ENCODE measurements at regions not wholly inside any gene's neighbourhood (a gene's known extent, or its start where the extent isn't known, plus 50 kb on each side); places are given as distances from the start of the nearest gene placed in this dataset.

DNA sequence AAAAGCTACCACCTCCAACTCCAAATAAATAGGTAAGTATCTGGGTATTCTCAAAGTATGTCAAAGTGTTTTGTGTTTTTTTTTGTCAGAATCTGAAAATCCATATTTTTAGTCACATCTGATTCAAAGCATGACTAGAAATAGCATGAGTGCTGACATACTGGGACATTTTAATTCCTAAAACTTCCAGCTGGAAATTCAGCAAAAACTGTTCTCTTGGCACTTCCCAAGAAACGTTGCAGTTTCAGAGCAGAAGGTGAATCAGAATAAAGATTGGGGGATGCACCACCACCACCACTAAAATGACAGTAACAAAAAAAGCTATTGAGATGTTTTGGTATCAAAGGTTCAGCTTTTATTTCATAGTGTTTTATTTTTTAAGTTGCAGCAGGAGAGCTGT lies 724.6 kb upstream of the CELF2 start:
- DNase-seq: no peak
- TF ChIP-seq GATA1 (IDR thresholded peaks at IDR 0.05; ENCODE audit: low read depth, low read length) (no peak), POLR2A (IDR thresholded peaks at IDR 0.05; ENCODE audit: low read length) (no peak)

DNA sequence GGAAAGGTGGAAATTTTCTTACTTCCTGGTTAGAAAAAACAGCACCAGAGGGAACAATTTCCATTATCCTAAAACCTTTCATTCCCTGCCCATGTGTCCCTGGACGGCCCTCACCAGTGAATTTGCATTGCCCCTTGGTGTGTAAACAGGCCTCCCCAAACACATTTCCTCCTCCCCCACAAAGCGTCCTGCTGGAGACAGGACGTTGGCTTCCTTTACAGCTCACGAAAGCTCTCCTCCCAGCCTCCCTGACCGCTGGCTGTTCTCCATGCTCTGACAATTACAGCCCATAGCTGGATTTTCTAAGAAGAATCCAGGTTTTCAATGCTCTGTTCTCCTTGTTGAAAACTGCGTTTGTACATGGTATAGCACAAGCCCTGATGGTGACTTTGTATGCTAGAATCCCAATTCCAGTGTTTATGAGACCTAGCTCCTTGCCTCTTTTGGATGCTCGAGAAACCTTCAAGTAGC lies 724.2 kb upstream of the CELF2 start:
- no peak for TF ChIP-seq GATA1 (IDR thresholded peaks at IDR 0.05; ENCODE audit: low read depth, low read length)
- TF ChIP-seq POLR2A (IDR thresholded peaks at IDR 0.05; ENCODE audit: low read length): no peak
- DNase-seq: no peak

DNA sequence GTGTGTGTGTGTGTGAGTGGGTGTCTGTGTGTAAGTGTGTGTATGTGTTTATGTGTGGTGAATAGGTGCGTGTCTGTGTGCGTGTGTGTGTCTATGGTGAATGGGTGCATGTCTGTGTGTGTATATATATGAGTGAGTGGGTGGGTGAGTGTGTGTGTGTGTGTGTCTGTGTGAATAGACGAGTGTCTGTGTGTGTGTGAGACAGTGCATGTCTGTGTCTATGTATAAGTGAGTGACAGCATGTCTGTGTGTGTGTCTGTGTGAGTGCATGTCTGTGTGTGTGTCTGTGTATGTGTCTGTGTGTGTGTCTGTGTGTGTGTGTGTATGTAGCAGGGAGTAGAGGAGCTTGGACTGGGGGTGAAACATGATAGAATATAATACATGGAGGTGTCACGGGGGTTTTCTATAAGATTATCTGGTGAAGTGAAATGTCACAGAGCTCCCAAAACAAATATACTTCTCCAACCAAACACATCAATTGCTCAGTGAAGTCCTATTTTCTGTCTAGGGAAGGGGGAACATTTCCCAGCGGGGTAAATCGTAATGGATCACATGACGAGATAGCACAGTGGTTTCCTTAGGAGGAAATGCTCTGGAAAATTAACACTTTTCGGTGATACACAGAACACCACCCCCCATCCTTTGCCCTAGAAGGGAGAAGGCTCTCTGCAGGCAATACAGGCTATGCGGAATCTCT lies 723.3 kb upstream of the CELF2 start:
- TF ChIP-seq GATA1 (IDR thresholded peaks at IDR 0.05; ENCODE audit: low read depth, low read length) (no peak), POLR2A (IDR thresholded peaks at IDR 0.05; ENCODE audit: low read length) (no peak)
- DNase-seq: no peak

DNA sequence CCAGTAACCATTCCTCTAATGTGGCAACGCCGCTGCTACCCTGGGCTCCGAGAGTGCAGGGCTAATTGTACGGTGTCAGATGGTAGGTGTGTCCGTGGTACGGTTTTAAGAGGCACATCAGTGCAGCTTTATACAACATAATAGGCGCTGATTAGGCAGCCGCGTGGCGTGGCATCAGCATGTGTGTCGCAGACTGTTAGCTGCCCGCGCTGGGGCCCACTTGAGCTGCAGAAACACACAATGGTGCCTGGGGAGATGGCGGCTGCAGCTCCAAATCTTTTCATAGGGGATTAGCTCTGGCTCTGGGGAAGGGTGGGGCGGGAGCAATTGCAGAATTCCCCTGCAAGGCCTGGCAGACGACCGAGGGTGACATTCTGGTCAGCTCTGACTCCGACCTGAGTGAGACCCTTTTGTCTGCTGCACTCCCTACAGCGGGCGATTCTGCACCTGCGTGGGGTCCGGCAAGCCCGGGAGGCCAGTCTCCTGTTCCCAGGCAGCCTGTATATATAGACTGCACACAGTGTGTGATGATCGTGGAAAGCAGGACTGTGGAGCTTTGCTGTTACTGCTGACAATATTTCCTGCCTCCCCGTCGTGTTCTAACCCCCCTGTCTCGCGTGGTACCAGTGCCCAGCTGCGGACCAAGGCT lies 722.7 kb upstream of the CELF2 start:
- TF ChIP-seq GATA1 (IDR thresholded peaks at IDR 0.05; ENCODE audit: low read depth, low read length) (no peak), POLR2A (IDR thresholded peaks at IDR 0.05; ENCODE audit: low read length) (no peak)

DNA sequence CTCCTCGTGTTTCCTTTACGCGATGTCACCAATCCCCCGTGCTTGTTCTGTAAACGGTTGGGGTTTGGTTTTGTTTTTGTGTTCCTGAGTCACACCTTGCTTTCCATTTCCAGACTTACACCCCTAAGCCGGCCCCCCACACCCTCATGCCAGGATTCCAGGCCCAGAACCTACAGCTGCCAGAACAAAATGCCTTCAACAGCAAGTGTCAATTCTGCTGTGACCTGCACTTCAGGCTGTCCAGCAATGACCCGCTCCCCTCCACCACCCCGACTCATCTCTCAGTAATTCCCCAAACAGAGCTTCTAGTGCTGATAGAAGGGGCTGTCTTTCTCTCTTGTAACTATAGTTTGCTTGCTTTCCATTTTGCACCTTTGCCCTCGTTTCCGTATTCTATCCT lies 722.1 kb upstream of the CELF2 start:
- TF ChIP-seq GATA1 (IDR thresholded peaks at IDR 0.05; ENCODE audit: low read depth, low read length): no peak
- no peak for TF ChIP-seq POLR2A (IDR thresholded peaks at IDR 0.05; ENCODE audit: low read length)
- no peak for DNase-seq

More for the DNA sequence above, 722.7 kb upstream of the CELF2 start:
- no peak for DNase-seq

DNA sequence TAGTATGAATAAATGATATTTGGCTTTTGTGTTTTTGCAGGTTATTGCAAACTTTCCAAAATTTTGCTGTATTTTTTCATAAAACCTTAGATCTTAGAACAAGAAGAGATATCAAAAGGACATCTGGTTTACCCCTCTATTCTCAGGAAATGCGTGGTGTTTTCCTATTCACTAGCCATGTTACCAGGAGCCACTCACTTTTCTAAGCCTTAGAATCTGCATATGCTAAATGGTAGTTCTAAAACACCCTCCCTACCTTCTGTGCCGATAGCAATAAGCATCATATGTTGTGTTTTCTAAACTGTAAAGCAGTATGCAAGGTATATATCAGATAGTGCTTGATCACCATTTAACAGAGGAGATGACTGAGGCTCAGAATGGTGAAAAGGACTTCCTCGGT lies 715.0 kb upstream of the CELF2 start:
- no peak for TF ChIP-seq POLR2A (IDR thresholded peaks at IDR 0.05; ENCODE audit: low read length)
- TF ChIP-seq GATA1 (IDR thresholded peaks at IDR 0.05; ENCODE audit: low read depth, low read length): no peak
- no peak for DNase-seq

DNA sequence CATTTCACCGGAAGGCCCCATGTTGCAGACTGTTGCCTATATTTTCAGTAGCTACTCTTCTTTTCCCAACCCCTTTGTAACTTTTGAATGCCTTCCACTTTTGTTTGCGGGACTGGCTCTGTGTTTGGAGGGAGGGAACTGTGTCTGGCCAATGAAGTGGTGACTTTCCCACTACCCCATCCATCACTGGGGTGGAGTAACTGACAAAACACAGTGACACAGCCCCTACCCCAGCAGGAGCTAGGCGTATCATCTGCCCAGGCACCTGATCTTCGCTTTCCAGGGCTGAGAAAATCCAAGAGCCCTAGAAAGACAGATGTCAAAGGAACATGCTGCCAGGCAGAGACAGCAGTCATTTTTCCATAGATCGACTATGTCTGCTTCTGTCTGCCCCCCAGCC lies 710.6 kb upstream of the CELF2 start:
- no peak for TF ChIP-seq POLR2A (IDR thresholded peaks at IDR 0.05; ENCODE audit: low read length)
- TF ChIP-seq GATA1 (IDR thresholded peaks at IDR 0.05; ENCODE audit: low read depth, low read length): no peak
- DNase-seq: no peak

DNA sequence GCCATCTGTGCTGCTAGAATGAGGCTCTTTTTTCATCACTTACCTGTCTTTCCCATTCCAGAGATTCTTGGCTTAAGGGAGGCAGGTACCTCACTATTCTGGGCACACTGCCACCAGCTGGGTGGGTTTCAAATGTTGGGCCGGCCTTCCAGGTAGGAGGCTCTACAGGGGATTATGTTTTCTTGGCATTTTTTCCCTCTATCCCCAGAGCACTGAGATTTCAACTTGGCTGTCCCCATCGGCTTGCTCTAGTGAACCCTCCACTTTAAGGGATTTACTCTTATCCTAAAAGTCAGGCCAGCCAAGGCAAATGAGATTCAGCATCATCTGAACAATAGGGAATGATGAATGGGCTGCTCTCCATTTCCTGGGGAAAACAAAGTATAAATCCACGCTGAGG lies 710.1 kb upstream of the CELF2 start:
- TF ChIP-seq GATA1 (IDR thresholded peaks at IDR 0.05; ENCODE audit: low read depth, low read length) (no peak), POLR2A (IDR thresholded peaks at IDR 0.05; ENCODE audit: low read length) (no peak)
- no peak for DNase-seq

DNA sequence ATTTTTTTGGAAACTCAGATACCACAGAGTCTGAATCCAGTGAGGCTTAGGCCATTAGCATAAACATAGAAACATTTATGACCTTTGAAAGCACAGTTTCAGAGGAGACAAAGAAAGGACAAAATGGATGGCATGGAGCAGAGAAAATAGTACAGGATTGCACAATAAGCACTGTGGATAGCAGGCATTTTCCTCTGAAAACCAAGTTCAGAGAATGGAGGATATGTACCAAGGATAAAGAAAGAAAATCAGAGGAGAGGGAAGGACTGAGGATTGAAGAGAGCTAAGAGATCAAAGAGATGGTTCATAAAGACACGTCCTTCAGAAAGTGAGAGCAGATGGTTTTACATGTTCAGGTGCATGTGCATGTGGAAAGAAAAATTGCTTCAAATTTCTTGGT lies 707.2 kb upstream of the CELF2 start:
- no peak for TF ChIP-seq GATA1 (IDR thresholded peaks at IDR 0.05; ENCODE audit: low read depth, low read length)
- no peak for TF ChIP-seq POLR2A (IDR thresholded peaks at IDR 0.05; ENCODE audit: low read length)
- DNase-seq: no peak

DNA sequence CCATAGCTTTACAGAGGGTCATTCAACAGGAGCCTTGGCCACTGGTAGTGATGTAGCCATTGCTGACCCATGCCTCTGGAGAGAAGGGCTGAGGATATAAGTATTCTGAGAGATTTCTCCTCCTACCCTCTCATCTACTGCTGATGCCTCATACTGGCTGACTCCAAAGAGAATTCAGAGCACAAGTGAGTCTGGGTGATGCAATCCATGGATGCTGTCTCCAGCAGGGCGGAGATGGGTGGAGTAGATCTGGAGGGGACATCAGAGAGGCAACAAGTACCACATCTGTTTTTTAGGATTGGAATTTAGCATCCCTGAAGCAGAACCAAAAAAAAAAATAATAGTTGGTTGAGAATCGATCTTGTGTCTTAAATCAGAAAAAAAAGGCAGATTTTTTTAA lies 705.7 kb upstream of the CELF2 start:
- TF ChIP-seq GATA1 (IDR thresholded peaks at IDR 0.05; ENCODE audit: low read depth, low read length) (no peak), POLR2A (IDR thresholded peaks at IDR 0.05; ENCODE audit: low read length) (no peak)

DNA sequence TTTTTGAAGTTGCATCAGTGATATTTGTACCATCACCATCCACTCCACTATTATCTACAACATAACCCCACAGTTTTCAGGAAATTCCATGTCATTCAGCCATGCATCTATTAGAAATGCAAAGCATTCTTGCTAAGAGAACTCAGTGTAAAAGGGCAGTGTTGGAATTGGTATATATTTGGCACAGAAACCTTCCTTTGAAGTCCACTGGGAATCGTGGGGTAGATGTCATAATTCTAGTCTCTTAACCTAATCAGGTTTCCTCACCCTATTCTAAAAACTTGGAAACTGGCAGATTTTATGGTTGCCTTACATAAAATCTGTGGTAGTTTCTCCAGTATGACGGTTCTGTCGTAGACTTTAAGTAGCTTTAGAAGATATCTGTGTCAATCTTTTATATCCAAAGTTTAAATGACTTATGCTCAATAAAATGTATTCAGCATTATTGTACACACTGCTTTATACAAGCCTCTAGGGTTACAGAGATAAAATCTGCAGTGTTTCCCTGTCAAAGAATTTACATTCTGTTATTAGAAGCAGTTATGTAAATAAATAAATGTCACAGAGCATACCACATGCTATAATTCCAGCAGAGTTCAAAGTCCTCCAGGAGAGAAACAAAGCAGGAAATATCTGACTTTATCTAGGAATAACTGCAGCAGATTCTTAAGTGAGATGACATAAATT lies 704.4 kb upstream of the CELF2 start:
- no peak for DNase-seq
- TF ChIP-seq GATA1 (IDR thresholded peaks at IDR 0.05; ENCODE audit: low read depth, low read length) (no peak), POLR2A (IDR thresholded peaks at IDR 0.05; ENCODE audit: low read length) (no peak)

More for the DNA sequence above, 705.7 kb upstream of the CELF2 start:
- no peak for DNase-seq

DNA sequence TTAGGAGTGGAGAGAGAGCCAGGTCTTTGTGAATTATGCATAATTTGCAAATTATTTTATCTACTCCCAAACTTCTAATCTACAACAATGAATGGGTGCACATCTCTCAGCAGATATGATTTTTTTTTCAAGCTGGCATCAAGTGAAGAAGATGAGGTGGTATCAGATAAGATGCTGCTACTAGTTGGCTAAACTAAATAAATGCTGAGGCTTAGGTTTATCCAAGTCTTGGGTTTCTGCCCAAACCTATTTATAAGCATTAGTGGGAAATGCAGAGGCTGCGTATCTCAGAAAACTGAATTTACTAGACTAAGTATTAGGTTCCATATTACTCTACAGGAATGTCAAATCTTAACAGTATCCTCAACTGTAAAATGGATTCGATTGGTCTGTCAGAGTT lies 703.0 kb upstream of the CELF2 start:
- no peak for TF ChIP-seq POLR2A (IDR thresholded peaks at IDR 0.05; ENCODE audit: low read length)
- no peak for TF ChIP-seq GATA1 (IDR thresholded peaks at IDR 0.05; ENCODE audit: low read depth, low read length)
- DNase-seq: no peak

DNA sequence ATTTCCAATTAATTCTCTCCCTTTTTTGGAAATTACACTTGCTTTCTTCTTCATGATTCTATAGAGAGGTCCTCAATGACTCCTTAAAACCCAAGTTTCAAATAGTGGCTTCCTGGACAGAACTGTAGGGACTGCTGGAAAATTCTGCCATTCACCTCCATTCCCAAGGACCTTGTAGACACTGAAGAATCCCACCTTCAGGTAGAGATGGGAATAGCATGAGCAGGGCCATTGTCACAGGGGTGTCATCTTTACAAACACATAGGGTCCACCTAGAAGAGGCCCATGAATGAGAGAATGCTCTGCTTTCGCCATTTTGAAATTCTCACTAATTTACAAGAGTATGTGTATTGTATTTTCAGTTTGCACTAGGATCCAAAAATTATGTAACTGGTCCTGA lies 701.7 kb upstream of the CELF2 start:
- DNase-seq: no peak
- TF ChIP-seq POLR2A (IDR thresholded peaks at IDR 0.05; ENCODE audit: low read length) (no peak), GATA1 (IDR thresholded peaks at IDR 0.05; ENCODE audit: low read depth, low read length) (no peak)

DNA sequence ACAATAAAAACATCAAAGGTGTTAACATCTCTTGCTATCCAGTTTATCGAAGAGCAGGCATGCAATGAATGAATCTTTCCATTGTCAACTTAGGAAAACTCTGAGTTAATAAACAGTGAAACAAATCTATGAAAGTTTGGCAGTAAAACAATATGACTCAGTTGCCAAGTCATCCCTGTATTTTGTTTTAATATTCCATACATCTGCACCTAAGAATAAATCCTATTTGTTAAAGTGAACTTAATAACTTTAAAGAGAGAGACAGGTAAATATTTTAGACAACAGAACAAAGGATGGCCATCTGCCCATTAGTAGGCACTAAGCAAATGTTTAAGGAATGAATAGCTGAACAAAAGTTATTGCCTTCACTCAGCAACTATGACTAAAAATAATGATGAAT lies 700.5 kb upstream of the CELF2 start:
- DNase-seq: no peak

More for the DNA sequence above, 700.5 kb upstream of the CELF2 start:
- TF ChIP-seq GATA1 (IDR thresholded peaks at IDR 0.05; ENCODE audit: low read depth, low read length) (no peak), POLR2A (IDR thresholded peaks at IDR 0.05; ENCODE audit: low read length) (no peak)
